ENCODE measurements at regions not wholly inside any gene's neighbourhood (a gene's known extent, or its start where the extent isn't known, plus 50 kb on each side); places are given as distances from the start of the nearest gene placed in this dataset.

DNA sequence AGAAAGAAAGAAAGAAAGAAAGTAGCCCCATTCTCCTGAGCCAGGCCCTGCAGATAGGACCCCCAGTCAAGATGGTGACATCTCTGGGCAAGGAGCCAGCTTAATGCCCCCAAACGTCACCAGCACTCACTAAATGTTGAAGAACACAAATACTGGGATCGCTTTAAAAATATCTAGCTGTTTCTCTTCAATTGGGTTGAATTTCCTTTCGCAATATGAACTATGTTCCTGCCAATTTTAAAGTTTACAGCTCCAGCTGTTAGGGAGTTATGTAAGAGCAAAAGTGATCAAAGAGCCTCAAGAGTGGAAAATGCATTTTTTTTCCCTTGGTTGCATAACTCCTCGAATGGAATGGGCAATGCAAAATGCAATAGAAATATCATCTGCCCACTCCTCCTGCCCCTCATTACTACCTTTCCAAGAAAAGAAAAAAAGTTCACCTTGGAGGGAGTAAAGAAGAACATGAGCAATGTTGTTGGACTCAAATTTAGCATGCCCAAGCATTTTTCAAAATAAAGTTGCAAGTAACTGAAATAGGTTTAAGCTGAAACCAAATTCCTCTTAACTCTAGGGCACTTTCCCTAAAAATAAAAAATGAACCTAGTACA lies 244.2 kb upstream of the PIK3R1 start:
- H3K9me3 Mint-ChIP-seq, result peaks cover 4% of the 10 kb centered on the region
- POLR2A ChIA-PET, result no interaction called here
- H3K27me3 Mint-ChIP-seq, result no peaks in the 10 kb centered on the region
- no peaks in the 10 kb centered on the region for H3K36me3 Mint-ChIP-seq
- H3K27ac Mint-ChIP-seq, result no peak overlapping the region
- no peak overlapping the region for H3K4me3 Mint-ChIP-seq
- DNase-seq, result no peak
- no peaks in the 10 kb centered on the region for H3K4me1 Mint-ChIP-seq
- ATAC-seq (ENCODE audit: low read depth), result no peak

DNA sequence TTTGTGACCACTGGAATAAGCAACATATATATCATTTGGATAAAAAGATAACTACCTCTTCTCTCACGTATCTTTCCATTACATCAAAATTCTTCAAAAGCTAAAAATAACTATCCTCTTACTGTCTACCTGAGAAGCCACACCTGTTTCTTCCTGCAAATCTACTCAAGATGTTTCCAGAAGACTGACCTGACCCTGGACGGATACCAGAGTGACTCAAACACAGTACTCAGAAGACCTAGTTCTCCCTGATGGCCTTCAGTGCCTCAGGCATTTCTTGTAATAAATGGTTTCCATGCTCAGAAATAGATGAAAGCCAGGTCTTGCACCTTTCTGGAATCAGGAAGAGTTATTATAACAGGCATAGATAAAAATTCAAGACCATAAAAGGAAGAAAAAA lies 245.9 kb upstream of the PIK3R1 start:
- no peak for ATAC-seq (ENCODE audit: low read depth)
- no peak overlapping the region for H3K4me3 Mint-ChIP-seq
- POLR2A ChIA-PET, result no interaction called here
- H3K27ac Mint-ChIP-seq, result no peak overlapping the region
- DNase-seq, result no peak
- no peaks in the 10 kb centered on the region for H3K4me1 Mint-ChIP-seq
- peaks cover 4% of the 10 kb centered on the region for H3K9me3 Mint-ChIP-seq
- no peaks in the 10 kb centered on the region for H3K36me3 Mint-ChIP-seq
- H3K27me3 Mint-ChIP-seq, result no peaks in the 10 kb centered on the region

DNA sequence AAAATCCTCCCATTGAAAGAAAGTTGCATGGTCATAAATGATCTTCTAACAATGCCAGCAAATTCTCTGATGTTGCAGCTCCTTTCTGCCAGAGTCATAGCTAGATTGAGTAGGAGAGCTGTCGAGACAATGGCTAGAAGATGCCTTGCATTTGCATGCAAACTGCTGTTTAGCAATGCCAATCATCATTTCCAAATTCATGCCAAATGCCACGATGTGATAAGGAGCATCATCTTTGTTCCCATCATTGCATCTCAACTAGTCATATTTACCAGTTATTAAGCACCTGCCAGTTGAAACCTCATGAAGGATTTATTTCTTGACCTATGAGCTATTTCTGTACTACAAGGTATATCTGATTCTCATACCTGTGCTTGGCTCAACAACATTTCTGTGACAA lies 246.4 kb upstream of the PIK3R1 start:
- ATAC-seq (ENCODE audit: low read depth) (no peak), DNase-seq (no peak)
- Mint-ChIP-seq H3K27me3 (no peaks in the 10 kb centered on the region), H3K4me3 (no peak overlapping the region), H3K36me3 (no peaks in the 10 kb centered on the region), H3K27ac (no peak overlapping the region), H3K9me3 (peaks cover 4% of the 10 kb centered on the region), H3K4me1 (no peaks in the 10 kb centered on the region)
- POLR2A ChIA-PET, result no interaction called here

DNA sequence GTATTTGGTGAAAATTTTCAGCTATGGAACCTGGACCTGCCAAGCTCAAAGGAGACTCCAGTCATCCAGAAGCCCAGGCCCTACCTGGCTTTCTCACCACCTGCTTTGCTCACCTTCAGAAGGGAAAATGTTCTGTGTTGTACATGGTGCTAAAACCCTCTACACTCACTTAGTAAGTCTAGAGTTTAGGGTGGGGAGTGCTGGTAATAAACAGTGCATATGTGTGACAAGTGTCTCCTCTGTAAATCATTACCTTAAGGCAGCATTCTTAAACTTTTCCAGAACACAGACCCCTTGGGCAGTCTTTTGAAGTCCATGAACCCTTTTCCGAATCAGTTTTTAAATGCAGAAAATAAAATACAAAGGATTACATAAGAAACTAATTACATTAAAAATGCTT lies 248.8 kb upstream of the PIK3R1 start:
- Mint-ChIP-seq H3K27ac (no peak overlapping the region), H3K36me3 (no peaks in the 10 kb centered on the region), H3K27me3 (no peaks in the 10 kb centered on the region), H3K9me3 (peaks cover 4% of the 10 kb centered on the region), H3K4me1 (no peaks in the 10 kb centered on the region), H3K4me3 (no peak overlapping the region)
- POLR2A ChIA-PET, result no interaction called here
- DNase-seq, result no peak
- no peak for ATAC-seq (ENCODE audit: low read depth)

DNA sequence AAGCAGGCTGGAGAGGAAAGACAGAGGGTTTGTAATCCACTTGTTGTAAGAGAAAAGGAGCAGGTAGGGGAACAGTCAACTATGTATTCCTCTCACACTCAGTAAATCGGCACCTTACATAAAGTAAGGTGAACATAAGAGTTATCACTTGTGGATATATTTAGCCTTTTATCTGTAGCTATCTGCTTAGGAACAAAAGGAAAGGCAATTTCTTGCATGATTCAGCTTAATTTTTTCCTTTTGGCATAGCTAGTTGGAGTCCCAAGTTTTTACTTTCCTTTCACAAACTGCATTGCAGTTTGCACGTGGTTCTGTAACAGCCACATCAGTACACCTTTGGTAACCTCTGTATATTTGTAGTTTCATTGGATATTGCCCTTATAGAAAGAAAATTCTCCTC lies 250.9 kb upstream of the PIK3R1 start:
- Mint-ChIP-seq H3K36me3 (no peaks in the 10 kb centered on the region), H3K4me3 (no peak overlapping the region), H3K27me3 (no peaks in the 10 kb centered on the region), H3K9me3 (peaks cover 1% of the 10 kb centered on the region), H3K4me1 (no peaks in the 10 kb centered on the region), H3K27ac (no peak overlapping the region)
- ATAC-seq (ENCODE audit: low read depth) (no peak), DNase-seq (no peak)
- POLR2A ChIA-PET, result no interaction called here

DNA sequence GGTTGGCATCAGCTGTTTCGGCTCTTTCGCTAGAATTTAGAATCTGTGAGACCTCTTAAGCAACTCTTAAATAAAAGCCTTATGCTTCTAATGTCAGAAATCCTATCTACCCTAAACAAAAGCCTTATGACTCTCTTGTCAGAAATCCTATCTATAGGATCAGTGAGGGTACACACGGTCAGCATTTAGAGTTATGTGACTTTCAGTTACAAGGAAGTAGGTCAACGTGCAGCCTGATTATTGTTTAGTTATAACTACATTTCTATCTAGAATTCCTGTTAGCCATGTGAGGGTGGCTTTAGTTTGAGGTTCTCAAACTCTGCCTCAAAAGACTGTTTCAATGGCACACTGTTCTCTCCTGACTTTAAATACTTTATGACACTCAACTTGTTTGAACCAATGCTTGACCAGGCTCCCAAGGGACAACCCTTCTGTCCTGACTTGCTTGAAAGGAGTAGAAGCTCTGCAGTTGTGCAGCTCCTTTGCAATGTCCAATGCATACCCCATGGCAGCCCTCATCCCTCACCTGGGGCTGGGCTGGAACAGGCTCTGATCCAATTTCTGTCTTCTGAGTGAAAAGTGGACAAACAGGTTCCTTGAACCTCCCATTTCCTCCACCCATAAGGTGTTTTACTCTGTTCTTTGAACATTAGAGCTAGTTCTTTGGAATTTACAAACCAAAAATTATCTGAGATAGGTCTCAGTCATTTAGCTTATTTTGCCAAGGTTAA lies 251.6 kb upstream of the PIK3R1 start:
- Mint-ChIP-seq H3K27me3 (no peaks in the 10 kb centered on the region), H3K36me3 (no peaks in the 10 kb centered on the region), H3K27ac (no peak overlapping the region), H3K4me1 (no peaks in the 10 kb centered on the region), H3K4me3 (no peak overlapping the region), H3K9me3 (no peaks in the 10 kb centered on the region)
- DNase-seq (no peak), ATAC-seq (ENCODE audit: low read depth) (no peak)
- POLR2A ChIA-PET, result no interaction called here

DNA sequence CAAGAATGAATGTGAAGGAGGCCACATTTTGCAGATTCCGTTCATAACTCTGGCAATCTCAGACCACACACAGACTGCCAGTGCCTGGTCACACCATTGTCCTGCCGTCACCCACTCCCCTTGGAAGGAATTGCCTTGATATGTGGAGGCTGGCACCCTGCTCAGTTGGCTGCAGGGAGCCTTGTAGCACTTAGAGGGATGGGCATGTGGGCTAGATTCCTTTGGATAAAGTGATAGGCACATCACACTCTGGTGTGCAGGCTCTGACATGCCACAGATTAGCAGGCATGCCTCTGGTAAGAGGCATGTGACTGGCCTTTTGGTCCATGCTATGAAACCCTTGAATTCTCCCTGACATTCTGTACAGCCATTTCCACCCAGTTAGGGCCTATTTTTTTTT lies 254.6 kb upstream of the PIK3R1 start:
- Mint-ChIP-seq H3K36me3 (no peaks in the 10 kb centered on the region), H3K27ac (no peak overlapping the region), H3K4me3 (no peak overlapping the region), H3K9me3 (no peaks in the 10 kb centered on the region), H3K27me3 (no peaks in the 10 kb centered on the region), H3K4me1 (no peaks in the 10 kb centered on the region)
- DNase-seq (no peak), ATAC-seq (ENCODE audit: low read depth) (no peak)
- POLR2A ChIA-PET, result no interaction called here

DNA sequence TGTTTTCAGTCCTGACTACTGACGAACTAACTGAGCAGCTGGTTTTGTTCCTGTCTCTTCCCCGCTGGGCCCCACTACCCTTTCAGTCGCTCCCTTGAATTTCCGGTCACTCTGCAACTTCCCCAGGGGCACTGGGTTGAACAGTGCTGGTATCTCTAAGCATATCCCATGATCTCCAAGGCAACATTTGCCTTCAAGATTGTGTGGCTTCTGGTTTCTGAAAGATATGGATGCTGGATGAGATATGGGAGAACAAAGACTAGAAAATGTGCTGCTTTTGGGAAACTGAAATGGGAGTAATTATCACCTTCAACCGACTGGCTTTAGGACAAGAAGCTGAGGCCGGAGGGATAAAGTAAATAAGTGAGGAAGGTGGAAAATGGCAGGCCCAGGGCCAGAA lies 258.2 kb upstream of the PIK3R1 start:
- ATAC-seq (ENCODE audit: low read depth), result no peak
- Mint-ChIP-seq H3K27ac (no peak overlapping the region), H3K4me3 (no peak overlapping the region), H3K9me3 (peaks cover 3% of the 10 kb centered on the region), H3K27me3 (peaks cover 7% of the 10 kb centered on the region), H3K4me1 (no peaks in the 10 kb centered on the region), H3K36me3 (no peaks in the 10 kb centered on the region)
- POLR2A ChIA-PET, result no interaction called here
- DNase-seq, result no peak

DNA sequence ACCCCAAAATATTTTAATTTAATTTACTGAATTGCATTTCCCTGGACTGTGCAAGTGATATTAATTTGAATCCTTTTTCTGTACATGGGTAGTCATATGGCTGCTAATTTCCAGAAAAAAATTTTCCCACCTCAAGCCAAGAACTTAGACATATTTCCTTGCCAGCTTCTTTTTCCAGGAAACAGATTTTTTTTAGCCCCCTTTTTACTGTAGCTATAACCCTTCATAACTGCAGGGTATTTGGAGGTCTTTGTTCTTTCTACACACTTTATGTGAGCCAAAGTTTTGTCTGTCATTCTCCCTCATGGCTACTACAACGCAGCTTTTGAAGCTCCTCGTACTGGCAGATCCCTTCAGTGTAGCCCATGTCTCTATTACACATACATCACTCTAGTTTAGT lies 261.2 kb upstream of the PIK3R1 start:
- H3K27ac Mint-ChIP-seq, result no peak overlapping the region
- H3K4me3 Mint-ChIP-seq, result no peak overlapping the region
- DNase-seq (no peak), ATAC-seq (ENCODE audit: low read depth) (no peak)
- peaks cover 7% of the 10 kb centered on the region for H3K27me3 Mint-ChIP-seq
- H3K36me3 Mint-ChIP-seq, result no peaks in the 10 kb centered on the region
- H3K4me1 Mint-ChIP-seq, result no peaks in the 10 kb centered on the region
- POLR2A ChIA-PET, result no interaction called here
- H3K9me3 Mint-ChIP-seq, result peaks cover 3% of the 10 kb centered on the region

DNA sequence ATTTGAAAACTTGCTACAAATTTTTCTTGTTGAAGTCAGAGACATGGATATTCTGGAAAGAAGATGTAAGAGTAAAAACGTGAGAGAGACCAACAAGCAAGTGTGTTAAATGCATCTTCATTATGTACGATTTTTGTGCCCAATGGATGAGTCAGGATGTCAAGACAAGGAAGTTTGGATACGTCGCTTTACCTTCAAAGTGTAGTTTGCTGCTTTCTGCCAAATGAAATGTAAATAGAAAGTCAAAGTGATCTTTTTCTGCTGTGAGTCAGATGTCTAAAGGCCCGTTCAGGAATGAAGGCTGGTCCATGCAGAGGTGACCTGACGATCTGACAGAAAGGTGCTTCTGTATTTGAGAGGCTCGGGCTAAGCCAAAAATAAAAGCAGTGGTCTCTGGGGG lies 273.1 kb upstream of the PIK3R1 start:
- Mint-ChIP-seq H3K4me1 (no peaks in the 10 kb centered on the region), H3K9me3 (no peaks in the 10 kb centered on the region), H3K27ac (no peak overlapping the region), H3K36me3 (no peaks in the 10 kb centered on the region), H3K27me3 (peaks cover 5% of the 10 kb centered on the region), H3K4me3 (no peak overlapping the region)
- ATAC-seq (ENCODE audit: low read depth) (no peak), DNase-seq (no peak)
- POLR2A ChIA-PET, result no interaction called here

DNA sequence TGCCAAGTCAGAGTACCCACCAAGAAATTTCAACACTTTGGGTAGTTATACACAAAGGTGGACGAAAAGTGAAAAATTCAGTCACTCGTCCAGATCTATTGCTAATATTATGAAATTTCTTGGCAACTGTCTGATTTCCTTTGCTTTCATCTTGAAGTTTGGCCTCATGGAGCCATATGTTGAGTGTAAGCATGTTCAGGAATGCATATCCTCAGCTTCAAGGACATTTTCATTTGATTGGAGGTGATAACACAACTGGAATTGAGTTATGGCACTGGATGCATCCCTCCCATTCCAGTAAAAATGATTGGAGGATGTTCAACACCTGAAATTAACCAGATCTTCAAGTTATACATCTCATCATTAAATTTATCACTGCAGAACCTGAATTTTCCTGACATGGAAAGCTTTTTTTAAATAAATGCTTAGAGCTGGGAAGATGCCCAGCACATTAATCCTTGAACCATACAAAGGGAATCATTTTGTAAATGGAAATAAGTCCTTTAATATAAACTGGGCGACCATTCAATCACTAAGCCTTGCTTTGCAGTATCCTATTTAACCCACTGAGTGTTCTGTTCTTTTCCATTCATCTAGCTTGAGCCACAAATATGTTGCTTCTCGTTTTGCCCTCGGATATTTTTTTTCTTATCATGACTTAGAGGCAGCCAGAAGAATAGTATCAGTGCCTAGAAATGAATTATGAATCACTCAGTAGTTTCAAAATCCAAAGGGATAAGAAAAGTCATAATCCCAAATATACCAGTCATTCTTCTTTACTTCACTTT lies 273.7 kb upstream of the PIK3R1 start:
- ATAC-seq (ENCODE audit: low read depth), result no peak
- Mint-ChIP-seq H3K4me1 (no peaks in the 10 kb centered on the region), H3K9me3 (no peaks in the 10 kb centered on the region), H3K27me3 (peaks cover 5% of the 10 kb centered on the region), H3K27ac (no peak overlapping the region), H3K36me3 (no peaks in the 10 kb centered on the region), H3K4me3 (no peak overlapping the region)
- POLR2A ChIA-PET, result no interaction called here
- DNase-seq, result no peak

DNA sequence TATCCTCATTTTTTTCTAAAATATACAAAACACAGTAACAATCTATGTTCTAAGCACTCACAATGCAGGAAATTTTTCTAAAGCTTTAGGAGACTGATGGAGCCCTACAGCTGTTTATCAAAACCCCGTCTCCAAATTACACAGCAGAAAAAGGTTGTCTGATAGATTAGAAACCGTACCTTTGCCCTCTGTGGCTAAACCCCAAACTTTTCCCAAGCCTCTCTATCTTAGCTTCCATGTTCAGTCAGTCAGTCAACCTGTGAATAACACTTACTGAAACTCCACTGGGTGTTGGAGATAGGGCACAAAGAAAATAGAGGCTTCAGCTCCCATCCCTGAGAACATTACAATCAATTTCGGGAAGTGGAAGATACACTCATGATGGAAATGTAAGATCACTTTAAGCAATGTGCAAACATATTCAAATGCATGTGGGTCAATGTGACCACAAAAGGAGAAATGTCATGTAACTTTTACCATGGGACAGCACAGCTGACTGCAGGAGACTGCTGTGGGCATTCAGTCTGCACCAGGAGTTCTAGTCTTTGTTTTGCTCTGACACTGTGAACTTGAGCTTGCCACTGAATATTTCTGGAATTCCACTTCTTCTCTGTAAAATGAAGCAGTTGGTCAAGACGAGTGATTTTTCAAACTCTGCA lies 279.5 kb upstream of the PIK3R1 start:
- no peak for ATAC-seq (ENCODE audit: low read depth)
- peaks cover 5% of the 10 kb centered on the region for H3K27me3 Mint-ChIP-seq
- no peaks in the 10 kb centered on the region for H3K9me3 Mint-ChIP-seq
- POLR2A ChIA-PET, result no interaction called here
- no peak overlapping the region for H3K4me3 Mint-ChIP-seq
- no peaks in the 10 kb centered on the region for H3K4me1 Mint-ChIP-seq
- no peaks in the 10 kb centered on the region for H3K36me3 Mint-ChIP-seq
- DNase-seq, result no peak
- no peak overlapping the region for H3K27ac Mint-ChIP-seq

DNA sequence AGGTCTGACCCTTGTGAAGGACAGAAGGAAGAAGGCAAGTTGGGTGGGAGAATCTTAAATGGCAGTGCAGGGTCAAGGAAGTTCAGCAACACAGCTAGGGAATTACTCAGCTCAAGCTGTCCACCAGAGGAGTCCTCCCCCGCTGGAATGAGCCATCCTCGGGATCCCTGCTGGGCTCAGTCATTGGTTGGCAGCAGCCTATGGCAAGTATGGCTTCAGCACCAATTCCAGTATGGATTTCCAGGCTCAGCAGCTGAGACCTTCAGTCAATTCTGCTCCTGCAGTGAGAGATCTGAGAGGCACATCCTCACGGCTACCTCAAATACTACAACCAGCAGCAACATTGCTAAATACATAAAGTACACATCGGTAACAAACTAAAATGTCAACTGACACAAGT lies 280.6 kb upstream of the PIK3R1 start:
- ATAC-seq (ENCODE audit: low read depth) (no peak), DNase-seq (no peak)
- no peaks in the 10 kb centered on the region for H3K4me1 Mint-ChIP-seq
- no peak overlapping the region for H3K27ac Mint-ChIP-seq
- POLR2A ChIA-PET, result no interaction called here
- H3K27me3 Mint-ChIP-seq, result no peaks in the 10 kb centered on the region
- no peaks in the 10 kb centered on the region for H3K9me3 Mint-ChIP-seq
- no peaks in the 10 kb centered on the region for H3K36me3 Mint-ChIP-seq
- H3K4me3 Mint-ChIP-seq, result no peak overlapping the region

DNA sequence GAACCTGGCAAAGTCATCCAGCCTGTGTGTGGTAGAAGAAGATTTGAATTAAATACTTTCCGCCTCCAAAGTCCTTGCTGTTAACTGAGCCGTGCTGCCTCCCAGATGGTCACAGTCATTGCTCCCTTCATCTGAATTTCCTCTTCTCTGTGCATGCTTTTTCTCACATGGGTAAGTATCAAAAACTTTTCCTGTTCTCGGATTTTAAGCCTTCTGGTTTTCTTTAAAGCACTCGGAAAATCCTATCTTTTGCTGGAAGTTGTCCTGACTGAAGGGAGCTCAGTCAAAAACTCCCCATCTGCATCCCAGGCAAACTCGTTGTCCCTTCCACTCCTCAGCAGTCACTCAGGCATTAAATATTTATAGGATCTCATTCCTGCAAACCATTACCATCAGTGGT lies 290.0 kb upstream of the PIK3R1 start:
- Mint-ChIP-seq H3K27ac (no peak overlapping the region), H3K9me3 (no peaks in the 10 kb centered on the region), H3K36me3 (no peaks in the 10 kb centered on the region), H3K4me1 (no peaks in the 10 kb centered on the region), H3K27me3 (no peaks in the 10 kb centered on the region), H3K4me3 (no peak overlapping the region)
- DNase-seq, result no peak
- POLR2A ChIA-PET, result no interaction called here
- no peak for ATAC-seq (ENCODE audit: low read depth)
